Heart right ventricle (tissue), 16 donors: ENCODE measurements at regions not wholly inside any gene's neighbourhood (a gene's known extent, or its start where the extent isn't known, plus 50 kb on each side); places are given as distances from the start of the nearest gene placed in this dataset.

ENCODE experiments used
- ATAC-seq, 8 donors: fragments of 200-7000 bp; cut with Tn5 transposase; one replicate each; pipeline ENCODE4 v1.9.1; 2020; ENCODE audit warnings: mild to moderate bottlenecking in 8 of 8, moderate library complexity in 8 of 8, moderate number of reproducible peaks in 1 of 8
- DNase-seq, 2 donors: peaks; one replicate each; pipeline ENCODE4 v3.0.0-alpha.2; 2020
- H3K27ac ChIP-seq, 10 donors: fragments of 200-600 bp; sonication (generic) in 2 of 10; one replicate each; pipeline versions ENCODE4 v1.5.0 to v1.8.0; 2020 to 2022; ENCODE audit warnings: mild to moderate bottlenecking in 3 of 10
- H3K27me3 ChIP-seq, 7 donors: fragments of 200-600 bp; one replicate each; pipeline ENCODE4 v1.8.0; 2021 to 2022; ENCODE audit warnings: mild to moderate bottlenecking in 2 of 7
- H3K36me3 ChIP-seq, 9 donors: fragments of 200-600 bp; sonication (generic) in 1 of 9; one replicate each; pipeline versions ENCODE4 v1.5.0 to v1.8.0; 2020 to 2022; ENCODE audit warnings: mild to moderate bottlenecking in 2 of 9
- H3K4me1 ChIP-seq, 9 donors: fragments of 200-600 bp; sonication (generic) in 1 of 9; one replicate each; pipeline versions ENCODE4 v1.5.0 to v1.8.0; 2020 to 2022; ENCODE audit warnings: mild to moderate bottlenecking in 4 of 9
- H3K4me3 ChIP-seq, 10 donors: fragments of 200-600 bp; sonication (generic) in 2 of 10; one replicate each; pipeline versions ENCODE4 v1.5.0 to v1.8.0; 2020 to 2022; ENCODE audit warnings: mild to moderate bottlenecking in 7 of 10, moderate library complexity in 2 of 10
- H3K9me3 ChIP-seq, 11 donors: fragments of 200-600 bp in 10 of 11; sonication (generic) in 2 of 11; one replicate each; pipeline versions ENCODE4 v1.5.0 to v1.8.0; 2013 to 2022; ENCODE audit warnings: mild to moderate bottlenecking in 2 of 11, control low read depth in 1 of 11, moderate library complexity in 1 of 11
- CTCF ChIP-seq, 9 donors: fragments of 200-600 bp; sonication (generic) in 2 of 9; IDR thresholded peaks; one replicate each; pipeline versions ENCODE4 v1.5.0 to v1.8.0; 2021 to 2022; ENCODE audit warnings: antibody characterized with exemption in 9 of 9, mild to moderate bottlenecking in 5 of 9, moderate library complexity in 1 of 9
- WGBS, 2 donors: extraction: QIAGEN DNeasy Blood & Tissue Kit; methylation state at CpG; one replicate each; pipeline ENCODE4 v1.1.7; 2013; ENCODE audit warnings: inconsistent platforms in 1 of 2; 5-methylcytosine and 5-hydroxymethylcytosine counted together
- intact Hi-C, 10 donors: fragments of 100-400 bp; cut with DNase I; formaldehyde crosslinking; loops; one replicate each; pipeline versions ENCODE4 v1.11.1 to v1.14.2; 2022
- donor health status: Arrhythmogenic right ventricular cardiomyopathy.
- donor health status: ischemic (EF 13 %, LVEDD 7.1; RV severe dilation, severe dysfunction).
- donor health status: healthy with polysubstance abuse.
- donor health status: DM: no; HTN: yes; CAD: no.
- donor health status: DM: no; HTN: no; CAD: no.
- donor health status: ischemic (EF 25% LVEDD 6.9; RV normal size, moderate dysfunction).
- donor health status: ischemic (EF 25% LVEDD 5.7; RV mildly dilated, moderate dysfunction).
- donor health status: healthy.
- donor health status: DM: yes; HTN: yes; CAD: no.
- donor health status: Ischemic cardiomyopathy.
- donor health status: ischemic (EF 35%, LVEDD 5.7; RV mildly dilated, moderate dysfunction).
- donor health status: nonischemic (EF 11% LVEDD 7.7; RV severe dilation, severe dysfunction).
- donor health status: DM: yes; HTN: yes; CAD: no.
- donor health status: PGD.
- donor health status: ischemic (EF 29% LVEDD 5.4; RV normal size, mild dysfunction).
- donor health status: nonischemic (EF 23%, LVEDD 6.1; RV moderate dilation, normal function).

GRCh38 chr5:124918618-124919017 lies 172.2 kb upstream of the ZNF608 start:
- intact Hi-C loops = loop anchor here in 1 of 10 donors (10.0 kb wide), 1 partner anchor 96 kb away; no protein-coding TSS in a partner anchor
- H3K36me3 ChIP-seq = no peaks in the 10 kb centered on the region
- H3K27me3 ChIP-seq = no peaks in the 10 kb centered on the region
- no peak overlapping the region for H3K4me3 ChIP-seq
- no peak overlapping the region for H3K27ac ChIP-seq
- H3K9me3 ChIP-seq = peaks cover 0 to 3% (median 0%) of the 10 kb centered on the region in 11 donors
- DNase-seq (no peak), ATAC-seq (no peak)
- no peak for TF ChIP-seq CTCF (IDR thresholded peaks at IDR 0.05)
- H3K4me1 ChIP-seq = peaks cover 4 to 26% (median 12%) of the 10 kb centered on the region in 9 donors
- 89% methylated on average over 2 of the region's 2 CpGs for WGBS, 2 donors

- intact Hi-C loops = loop anchor here in 1 of 10 donors (10.0 kb wide), 1 partner anchor 96 kb away; no protein-coding TSS in a partner anchor
- 79 to 90% methylated on average over 1 of the region's 1 CpG for WGBS, 2 donors
- DNase-seq = no peak
- no peak for TF ChIP-seq CTCF (IDR thresholded peaks at IDR 0.05)
- Histone ChIP-seq H3K4me1 (peaks cover 4 to 29% (median 13%) of the 10 kb centered on the region in 9 donors), H3K27ac (no peak overlapping the region), H3K4me3 (no peak overlapping the region), H3K9me3 (peaks cover 0 to 3% (median 0%) of the 10 kb centered on the region in 11 donors), H3K27me3 (no peaks in the 10 kb centered on the region), H3K36me3 (no peaks in the 10 kb centered on the region)
- ATAC-seq = no peak
These were observed 172.6 kb upstream of the ZNF608 start for GRCh38 chr5:124919076-124919475.

- Histone ChIP-seq H3K36me3 (no peaks in the 10 kb centered on the region), H3K4me3 (no peak overlapping the region), H3K9me3 (peaks cover 0 to 3% (median 0%) of the 10 kb centered on the region in 11 donors), H3K27ac (no peak overlapping the region), H3K27me3 (no peaks in the 10 kb centered on the region), H3K4me1 (peaks cover 4 to 29% (median 13%) of the 10 kb centered on the region in 9 donors)
- no peak for TF ChIP-seq CTCF (IDR thresholded peaks at IDR 0.05)
- intact Hi-C loops = loop anchor here in 1 of 10 donors (10.0 kb wide), 1 partner anchor 95 kb away; no protein-coding TSS in a partner anchor
- no peak for DNase-seq
- ATAC-seq = no peak
- 87 to 94% methylated on average over 6 of the region's 6 CpGs for WGBS, 2 donors
These were observed 173.5 kb upstream of the ZNF608 start for GRCh38 chr5:124919747-124920525.

- Histone ChIP-seq H3K4me1 (peaks cover 4 to 29% (median 13%) of the 10 kb centered on the region in 9 donors), H3K4me3 (no peak overlapping the region), H3K36me3 (no peaks in the 10 kb centered on the region), H3K9me3 (peaks cover 0 to 3% (median 0%) of the 10 kb centered on the region in 11 donors), H3K27ac (no peak overlapping the region), H3K27me3 (no peaks in the 10 kb centered on the region)
- WGBS, 2 donors = 88 to 91% methylated on average over 9 of the region's 9 CpGs
- intact Hi-C loops = no loop called here
- TF ChIP-seq CTCF (IDR thresholded peaks at IDR 0.05) = no peak
- ATAC-seq = no peak
- DNase-seq = no peak
These were observed 174.6 kb upstream of the ZNF608 start for GRCh38 chr5:124920909-124921666.
